ENCODE measurements at regions not wholly inside any gene's neighbourhood (a gene's known extent, or its start where the extent isn't known, plus 50 kb on each side); places are given as distances from the start of the nearest gene placed in this dataset.

DNA sequence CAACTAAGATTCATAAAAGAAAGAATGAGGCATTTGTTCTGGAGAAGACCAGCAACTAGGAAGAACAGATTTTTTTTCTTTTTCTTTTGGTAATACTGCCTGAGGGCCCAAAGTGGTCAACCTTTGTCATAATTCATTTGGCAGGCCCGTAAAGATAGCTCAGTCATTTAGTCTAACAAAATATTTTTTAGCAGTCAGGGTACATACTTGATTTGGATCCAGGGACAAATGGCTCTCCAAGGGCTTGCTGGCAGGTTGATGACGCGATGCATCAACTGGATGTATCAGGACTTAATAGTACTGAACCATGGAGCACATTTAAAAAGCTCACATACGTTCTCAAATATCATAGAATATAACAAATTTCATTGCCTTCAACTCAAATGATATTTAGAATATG lies 203.4 kb upstream of the ZNF608 start:
- TF ChIP-seq, protein P1, sequence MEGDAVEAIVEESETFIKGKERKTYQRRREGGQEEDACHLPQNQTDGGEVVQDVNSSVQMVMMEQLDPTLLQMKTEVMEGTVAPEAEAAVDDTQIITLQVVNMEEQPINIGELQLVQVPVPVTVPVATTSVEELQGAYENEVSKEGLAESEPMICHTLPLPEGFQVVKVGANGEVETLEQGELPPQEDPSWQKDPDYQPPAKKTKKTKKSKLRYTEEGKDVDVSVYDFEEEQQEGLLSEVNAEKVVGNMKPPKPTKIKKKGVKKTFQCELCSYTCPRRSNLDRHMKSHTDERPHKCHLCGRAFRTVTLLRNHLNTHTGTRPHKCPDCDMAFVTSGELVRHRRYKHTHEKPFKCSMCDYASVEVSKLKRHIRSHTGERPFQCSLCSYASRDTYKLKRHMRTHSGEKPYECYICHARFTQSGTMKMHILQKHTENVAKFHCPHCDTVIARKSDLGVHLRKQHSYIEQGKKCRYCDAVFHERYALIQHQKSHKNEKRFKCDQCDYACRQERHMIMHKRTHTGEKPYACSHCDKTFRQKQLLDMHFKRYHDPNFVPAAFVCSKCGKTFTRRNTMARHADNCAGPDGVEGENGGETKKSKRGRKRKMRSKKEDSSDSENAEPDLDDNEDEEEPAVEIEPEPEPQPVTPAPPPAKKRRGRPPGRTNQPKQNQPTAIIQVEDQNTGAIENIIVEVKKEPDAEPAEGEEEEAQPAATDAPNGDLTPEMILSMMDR (IDR thresholded peaks at IDR 0.05): no peak
- TF ChIP-seq POLR2AphosphoS5 (IDR thresholded peaks at IDR 0.05): peak; percentile 39 to 47
- no peak overlapping the region for H3K4me3 ChIP-seq
- WGBS: 72% methylated on average over 4 of the region's 4 CpGs
- no peaks in the 10 kb centered on the region for H3K9me3 ChIP-seq
- no peaks in the 10 kb centered on the region for H3K36me3 ChIP-seq
- intact Hi-C loops (cut with DNase I): no loop called here
- H3K27ac ChIP-seq (replicated peaks in 1 of 4): peak overlapping the region in 1 of 4 donors; percentile 37
- H3K27me3 ChIP-seq: no peaks in the 10 kb centered on the region
- peaks cover 0 to 42% (median 16%) of the 10 kb centered on the region in 4 donors for H3K4me1 ChIP-seq
- DNase-seq (ENCODE audit: extremely low spot score): peak; percentile 88

DNA sequence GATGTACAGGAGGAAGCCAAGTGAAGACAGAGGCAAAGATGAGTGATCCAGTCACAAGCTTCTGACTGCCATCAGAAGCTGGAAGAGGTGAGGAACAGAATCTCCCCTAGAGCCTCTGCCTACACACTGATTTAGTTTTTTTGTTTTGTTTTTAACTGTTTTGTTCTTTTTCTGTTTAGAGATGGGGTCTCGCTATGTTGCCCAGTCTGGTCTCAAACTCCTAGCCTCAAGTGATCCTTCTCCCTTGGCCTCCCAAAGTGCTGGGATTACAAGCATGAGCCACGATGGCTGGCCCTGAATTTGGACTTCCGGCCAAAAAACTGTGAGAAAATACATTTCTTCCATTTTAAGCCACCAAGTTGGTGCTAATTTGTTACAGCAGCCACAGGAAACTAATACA lies 204.7 kb upstream of the ZNF608 start:
- no peaks in the 10 kb centered on the region for H3K36me3 ChIP-seq
- H3K27me3 ChIP-seq: no peaks in the 10 kb centered on the region
- H3K4me1 ChIP-seq: peaks cover 0 to 42% (median 16%) of the 10 kb centered on the region in 4 donors
- TF ChIP-seq, protein P1 (IDR thresholded peaks at IDR 0.05): no peak
- no peak for TF ChIP-seq POLR2A (IDR thresholded peaks at IDR 0.05; ENCODE audit: low read depth)
- TF ChIP-seq EP300 (IDR thresholded peaks at IDR 0.05): no peak
- no peak overlapping the region for H3K27ac ChIP-seq (replicated peaks in 1 of 4)
- H3K4me3 ChIP-seq: no peak overlapping the region
- 97% methylated on average over 3 of the region's 3 CpGs for WGBS
- intact Hi-C loops (cut with DNase I): no loop called here
- DNase-seq (ENCODE audit: extremely low spot score): no peak
- H3K9me3 ChIP-seq: no peaks in the 10 kb centered on the region

DNA sequence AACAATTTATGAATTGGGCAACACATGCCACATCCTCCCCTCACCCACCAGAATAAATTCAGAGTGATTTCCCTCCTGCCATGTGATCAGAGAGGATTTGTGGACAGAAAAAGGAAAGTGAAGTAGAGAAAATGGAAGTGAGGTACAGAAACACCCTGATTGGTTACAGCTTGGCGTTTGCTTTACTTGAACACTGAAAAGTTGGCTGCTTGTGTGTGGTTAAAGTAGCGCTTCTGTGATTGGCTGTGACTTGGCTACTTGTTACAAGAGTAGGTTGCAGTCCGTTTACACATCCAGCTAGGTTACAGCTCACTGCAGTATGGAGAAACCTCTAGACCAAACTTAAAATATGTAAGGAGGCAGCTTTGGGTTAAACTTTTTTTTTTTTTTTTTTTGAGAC lies 205.2 kb upstream of the ZNF608 start:
- DNase-seq (ENCODE audit: extremely low spot score): no peak
- Histone ChIP-seq H3K4me1 (peaks cover 0 to 42% (median 16%) of the 10 kb centered on the region in 4 donors), H3K4me3 (no peak overlapping the region), H3K27ac (replicated peaks in 1 of 4) (no peak overlapping the region), H3K27me3 (no peaks in the 10 kb centered on the region), H3K9me3 (no peaks in the 10 kb centered on the region), H3K36me3 (no peaks in the 10 kb centered on the region)
- TF ChIP-seq POLR2A (IDR thresholded peaks at IDR 0.05; ENCODE audit: low read depth): no peak
- no peak for TF ChIP-seq POLR2AphosphoS5 (IDR thresholded peaks at IDR 0.05)
- no peak for TF ChIP-seq EP300 (IDR thresholded peaks at IDR 0.05)
- TF ChIP-seq, protein P1 (IDR thresholded peaks at IDR 0.05): no peak
- intact Hi-C loops (cut with DNase I): no loop called here
- WGBS: 96% methylated on average over 3 of the region's 3 CpGs

DNA sequence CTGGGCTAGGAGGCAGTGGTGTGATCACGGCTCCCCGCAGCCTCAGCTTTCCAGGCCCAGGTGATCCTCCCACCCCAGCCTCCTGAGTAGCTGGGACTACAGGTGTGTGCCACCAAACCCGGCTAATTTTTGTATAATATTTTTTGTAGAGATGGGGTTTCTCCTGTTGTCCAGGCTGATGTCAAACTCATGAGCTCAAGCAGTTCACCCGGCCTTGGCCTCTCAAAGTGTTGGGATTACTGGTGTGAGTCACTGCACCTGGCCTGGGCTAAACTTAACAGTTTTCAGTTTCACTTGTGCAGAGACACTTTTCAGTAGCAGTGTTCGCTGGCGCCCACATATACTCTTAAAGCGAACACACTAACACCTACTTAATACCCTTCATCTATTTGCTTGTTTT lies 205.6 kb upstream of the ZNF608 start:
- Histone ChIP-seq H3K9me3 (no peaks in the 10 kb centered on the region), H3K27ac (replicated peaks in 1 of 4) (no peak overlapping the region), H3K27me3 (no peaks in the 10 kb centered on the region), H3K36me3 (no peaks in the 10 kb centered on the region), H3K4me3 (no peak overlapping the region), H3K4me1 (peaks cover 0 to 42% (median 16%) of the 10 kb centered on the region in 4 donors)
- WGBS: 97% methylated on average over 7 of the region's 7 CpGs
- DNase-seq (ENCODE audit: extremely low spot score): no peak
- intact Hi-C loops (cut with DNase I): no loop called here
- TF ChIP-seq, protein P1 (IDR thresholded peaks at IDR 0.05): no peak
- TF ChIP-seq POLR2A (IDR thresholded peaks at IDR 0.05; ENCODE audit: low read depth) (no peak), POLR2AphosphoS5 (IDR thresholded peaks at IDR 0.05) (no peak)

DNA sequence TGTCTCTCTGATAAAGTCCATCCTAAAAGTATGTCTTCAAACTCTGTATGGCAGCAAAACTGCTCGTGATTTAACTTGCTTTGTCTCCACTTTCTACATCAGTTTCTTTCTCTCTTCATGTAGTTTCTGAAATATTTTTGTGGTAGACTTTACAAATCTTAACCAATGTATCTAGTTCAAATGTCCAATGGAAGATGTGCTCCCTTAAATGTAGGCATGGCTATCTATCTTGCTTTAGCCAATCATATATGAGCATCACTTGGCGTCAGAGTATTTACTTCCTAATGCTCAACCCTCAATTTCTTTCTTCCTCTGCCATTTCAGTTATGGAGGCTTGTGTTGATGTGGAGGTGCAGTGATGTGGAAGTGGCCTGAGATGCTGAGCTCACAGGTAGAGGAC lies 206.1 kb upstream of the ZNF608 start:
- 97% methylated on average over 2 of the region's 2 CpGs for WGBS
- H3K4me1 ChIP-seq: peaks cover 0 to 42% (median 16%) of the 10 kb centered on the region in 4 donors
- intact Hi-C loops (cut with DNase I): no loop called here
- H3K36me3 ChIP-seq: no peaks in the 10 kb centered on the region
- no peak for TF ChIP-seq POLR2A (IDR thresholded peaks at IDR 0.05; ENCODE audit: low read depth)
- no peak for TF ChIP-seq EP300 (IDR thresholded peaks at IDR 0.05)
- TF ChIP-seq POLR2AphosphoS5 (IDR thresholded peaks at IDR 0.05): no peak
- TF ChIP-seq, protein P1 (IDR thresholded peaks at IDR 0.05): no peak
- no peaks in the 10 kb centered on the region for H3K27me3 ChIP-seq
- no peaks in the 10 kb centered on the region for H3K9me3 ChIP-seq
- no peak overlapping the region for H3K27ac ChIP-seq (replicated peaks in 1 of 4)
- no peak overlapping the region for H3K4me3 ChIP-seq
- DNase-seq (ENCODE audit: extremely low spot score): no peak

Data from esophagus muscularis mucosa (tissue), 4 donors.